ENCODE measurements at regions not wholly inside any gene's neighbourhood (a gene's known extent, or its start where the extent isn't known, plus 50 kb on each side); places are given as distances from the start of the nearest gene placed in this dataset.

GRCh38 chr9:615756-616155 lies 225.7 kb upstream of the DMRT1 start:
- no peak for FAIRE-seq
- no peak for TF ChIP-seq JUN (IDR thresholded peaks at IDR 0.05; ENCODE audit: borderline replicate concordance, insufficient read depth, insufficient read length, low read depth)
- TF ChIP-seq MYC (IDR thresholded peaks at IDR 0.05; ENCODE audit: low read depth, low read length): no peak
- TF ChIP-seq, protein P1, sequence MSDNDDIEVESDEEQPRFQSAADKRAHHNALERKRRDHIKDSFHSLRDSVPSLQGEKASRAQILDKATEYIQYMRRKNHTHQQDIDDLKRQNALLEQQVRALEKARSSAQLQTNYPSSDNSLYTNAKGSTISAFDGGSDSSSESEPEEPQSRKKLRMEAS (IDR thresholded peaks at IDR 0.05; ENCODE audit: insufficient read depth, insufficient read length): no peak
- no peak for TF ChIP-seq EZH2 (IDR thresholded peaks at IDR 0.05; ENCODE audit: borderline replicate concordance, low read depth, low read length, severe bottlenecking)
- no peak for TF ChIP-seq FOS (IDR thresholded peaks at IDR 0.05; ENCODE audit: borderline replicate concordance, insufficient read depth, low read length)
- no peak for TF ChIP-seq POLR2AphosphoS5 (IDR thresholded peaks at IDR 0.05; ENCODE audit: insufficient read depth, low read depth, low read length)
- no peak for TF ChIP-seq GATA2 (IDR thresholded peaks at IDR 0.05; ENCODE audit: insufficient read depth, insufficient read length, low read depth, low read length)
- TF ChIP-seq POLR2A (IDR thresholded peaks at IDR 0.05; ENCODE audit: low read depth, low read length): no peak
- TF ChIP-seq, protein P2, sequence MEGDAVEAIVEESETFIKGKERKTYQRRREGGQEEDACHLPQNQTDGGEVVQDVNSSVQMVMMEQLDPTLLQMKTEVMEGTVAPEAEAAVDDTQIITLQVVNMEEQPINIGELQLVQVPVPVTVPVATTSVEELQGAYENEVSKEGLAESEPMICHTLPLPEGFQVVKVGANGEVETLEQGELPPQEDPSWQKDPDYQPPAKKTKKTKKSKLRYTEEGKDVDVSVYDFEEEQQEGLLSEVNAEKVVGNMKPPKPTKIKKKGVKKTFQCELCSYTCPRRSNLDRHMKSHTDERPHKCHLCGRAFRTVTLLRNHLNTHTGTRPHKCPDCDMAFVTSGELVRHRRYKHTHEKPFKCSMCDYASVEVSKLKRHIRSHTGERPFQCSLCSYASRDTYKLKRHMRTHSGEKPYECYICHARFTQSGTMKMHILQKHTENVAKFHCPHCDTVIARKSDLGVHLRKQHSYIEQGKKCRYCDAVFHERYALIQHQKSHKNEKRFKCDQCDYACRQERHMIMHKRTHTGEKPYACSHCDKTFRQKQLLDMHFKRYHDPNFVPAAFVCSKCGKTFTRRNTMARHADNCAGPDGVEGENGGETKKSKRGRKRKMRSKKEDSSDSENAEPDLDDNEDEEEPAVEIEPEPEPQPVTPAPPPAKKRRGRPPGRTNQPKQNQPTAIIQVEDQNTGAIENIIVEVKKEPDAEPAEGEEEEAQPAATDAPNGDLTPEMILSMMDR (IDR thresholded peaks at IDR 0.05; ENCODE audit: extremely low read depth in 1 of 2, insufficient read depth in 1 of 2, low read depth in 1 of 2, low read length in 2 of 2): no peak
- Histone ChIP-seq H3K27me3 (ENCODE audit: control insufficient read depth in 2 of 2, insufficient read depth in 2 of 2, low read length in 2 of 2) (no peaks in the 10 kb centered on the region), H3K4me3 (replicated peaks in 1 of 3; ENCODE audit: insufficient read depth in 1 of 3, low read depth in 1 of 3, low read length in 3 of 3) (no peak overlapping the region), H2AFZ (ENCODE audit: low read depth, low read length) (no peak overlapping the region), H3K4me2 (ENCODE audit: insufficient read depth, low read length) (no peak overlapping the region), H3K79me2 (ENCODE audit: control insufficient read depth, insufficient read depth, low read length) (no peaks in the 10 kb centered on the region), H3K9ac (replicated peaks; ENCODE audit: extremely low read depth, insufficient read depth, low read length) (no peak overlapping the region), H3K4me1 (ENCODE audit: control insufficient read depth, extremely low read depth, insufficient read depth, low read length) (peaks cover 11% of the 10 kb centered on the region), H3K9me1 (replicated peaks; ENCODE audit: control insufficient read depth, extremely low read depth, insufficient read depth, low read length) (no peaks in the 10 kb centered on the region), H3K36me3 (ENCODE audit: control insufficient read depth in 2 of 2, extremely low read depth in 1 of 2, insufficient read depth in 2 of 2, low read length in 2 of 2) (no peaks in the 10 kb centered on the region), H3K27ac (ENCODE audit: insufficient read depth, low read depth, low read length) (no peak overlapping the region), H3K9me3 (replicated peaks; ENCODE audit: control insufficient read depth, insufficient read depth, low read length) (no peaks in the 10 kb centered on the region), H4K20me1 (replicated peaks; ENCODE audit: control insufficient read depth, extremely low read depth, insufficient read depth, low read length) (no peaks in the 10 kb centered on the region)
- dilution Hi-C loops (cut with MboI; ENCODE audit: extremely low pct_ligation_motif_present, low sequenced_read_pairs) (loop anchor here (25.0 kb wide), 1 partner anchor 147 kb away; no protein-coding TSS in a partner anchor), intact Hi-C loops (cut with micrococcal nuclease) (loop anchor here (2.0 kb wide), 2 partner anchors 15 to 69 kb away; no protein-coding TSS in a partner anchor)
- BruUV-seq (replicated peaks): no TSS peak
- DNase-seq (ENCODE audit: low read depth, low spot score): no peak
- ChIA-PET CTCF (interaction anchor here (1.0 to 1.8 kb wide), 4 partner anchors 10 to 389 kb away, joined by 4 to 5 read pairs (median 4); no protein-coding TSS in a partner anchor), POLR2A (no interaction called here)

Measured in endothelial cell of umbilical vein (primary cell).